Endodermal cell (in vitro differentiated cells): ENCODE measurements at regions not wholly inside any gene's neighbourhood (a gene's known extent, or its start where the extent isn't known, plus 50 kb on each side); places are given as distances from the start of the nearest gene placed in this dataset.

Source experiments
- DNase-seq: peaks from one replicate; pipeline ENCODE4 v3.0.0-alpha.2; 2017
- H3K27ac ChIP-seq: 2 replicates; pipeline ENCODE4 v1.5.1; 2013; ENCODE audit warnings: mild to moderate bottlenecking, low read depth, low read length, moderate library complexity
- H3K27me3 ChIP-seq: 2 replicates; pipeline ENCODE4 v1.6.1; 2013; ENCODE audit warnings: mild to moderate bottlenecking, low read length, moderate library complexity; ENCODE audit not compliant: insufficient read depth, control insufficient read depth, poor library complexity, severe bottlenecking
- H3K36me3 ChIP-seq: 2 replicates; pipeline ENCODE4 v1.7.0; 2013; ENCODE audit warnings: mild to moderate bottlenecking, low read length, moderate library complexity; ENCODE audit not compliant: control insufficient read depth, insufficient read depth
- H3K4me1 ChIP-seq: one replicate; pipeline ENCODE4 v1.7.0; 2013; ENCODE audit warnings: low read length; ENCODE audit not compliant: control insufficient read depth, insufficient read depth
- H3K4me3 ChIP-seq: 2 replicates; pipeline ENCODE4 v1.5.1; 2013; ENCODE audit warnings: mild to moderate bottlenecking, low read length, moderate library complexity
- H3K9ac ChIP-seq: 2 replicates; pipeline ENCODE4 v1.6.1; 2013; ENCODE audit warnings: mild to moderate bottlenecking, low read length, moderate library complexity; ENCODE audit not compliant: poor library complexity, severe bottlenecking; ENCODE audit errors: extremely low read depth
- H3K9me3 ChIP-seq: 2 replicates; pipeline ENCODE4 v1.6.1; 2013; ENCODE audit warnings: mild to moderate bottlenecking, low read length, moderate library complexity; ENCODE audit not compliant: control insufficient read depth
- H3K27ac Mint-ChIP-seq: 2 replicates; pipeline ENCODE4 v1.8.0; 2020; ENCODE audit warnings: mixed read lengths
- H3K27me3 Mint-ChIP-seq: 2 replicates; pipeline ENCODE4 v1.8.0; 2021; ENCODE audit warnings: mild to moderate bottlenecking, mixed read lengths; ENCODE audit not compliant: insufficient read depth
- H3K36me3 Mint-ChIP-seq: 2 replicates; pipeline ENCODE4 v1.8.0; 2020; ENCODE audit warnings: low read depth, mixed read lengths
- H3K4me1 Mint-ChIP-seq: 2 replicates; pipeline ENCODE4 v1.8.0; 2020; ENCODE audit warnings: mixed read lengths
- H3K4me3 Mint-ChIP-seq: 2 replicates; pipeline ENCODE4 v1.8.0; 2020; ENCODE audit warnings: mild to moderate bottlenecking, moderate library complexity, mixed read lengths
- H3K9me3 Mint-ChIP-seq: 2 replicates; pipeline ENCODE4 v1.8.0; 2020; ENCODE audit warnings: mild to moderate bottlenecking, mixed read lengths
- WGBS, 2 experiments: methylation state at CpG; one replicate each; pipeline versions ENCODE4 v1.1.5 to v1.1.7; 2013; ENCODE audit warnings: missing lambda C conversion rate in 2 of 2, mixed read lengths in 1 of 2; ENCODE audit not compliant: insufficient coverage in 1 of 2, insufficient read length in 1 of 2; 5-methylcytosine and 5-hydroxymethylcytosine counted together
- TF ChIP-seq, protein P1 (sequence below): fragments of 200-600 bp; sonication (generic); conservative IDR thresholded peaks from 2 replicates; pipeline ENCODE4 v1.5.0; 2021; ENCODE audit warnings: antibody characterized with exemption, mild to moderate bottlenecking

DNA sequence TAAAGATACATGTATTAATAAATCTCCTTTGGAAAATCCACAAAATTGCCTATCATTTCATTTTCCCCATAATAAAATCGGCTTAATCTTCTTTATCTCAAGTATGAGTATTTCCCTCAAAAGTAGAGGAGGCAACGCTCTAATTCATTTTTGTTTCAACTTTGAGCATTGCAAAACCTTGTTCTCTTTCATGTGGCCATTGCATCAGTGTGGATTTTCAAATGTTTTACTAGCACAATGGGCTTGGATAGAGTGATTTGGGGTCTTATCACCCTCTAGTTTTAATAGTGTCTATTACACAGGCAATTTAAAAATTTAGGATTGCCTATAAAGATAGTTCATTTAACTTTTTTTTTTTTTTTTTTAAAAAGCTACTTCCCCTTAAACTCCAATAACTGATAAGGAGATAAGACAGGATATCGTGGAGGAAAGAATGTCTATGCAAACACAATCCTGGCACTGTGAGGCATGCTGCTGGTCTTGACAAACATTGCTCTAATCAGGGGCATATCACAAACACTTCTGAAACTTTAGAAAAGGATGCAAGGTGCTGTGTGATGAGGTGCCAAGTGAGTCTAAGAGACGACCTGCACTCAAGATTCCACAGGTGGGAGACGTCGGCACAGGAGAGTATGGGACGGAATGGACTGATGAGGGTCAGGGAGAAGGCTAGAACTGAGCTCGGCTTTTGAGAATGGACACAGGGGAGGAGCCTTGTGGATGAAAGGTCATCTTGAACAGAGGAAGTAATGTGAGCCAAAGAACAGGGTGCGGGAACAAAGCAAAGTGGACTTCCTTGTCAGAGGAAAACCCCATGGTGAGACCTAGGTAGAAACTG, 199.7 kb downstream of the IRS2 start:
- H3K9me3 ChIP-seq, result no peaks in the 10 kb centered on the region
- H3K9me3 Mint-ChIP-seq, result no peaks in the 10 kb centered on the region
- whole genome bisulfite sequencing, 2 experiments, result 85 to 93% methylated on average over 8 to 9 of the region's 9 CpGs
- H3K27ac ChIP-seq, result no peak overlapping the region
- no peaks in the 10 kb centered on the region for H3K27me3 Mint-ChIP-seq
- H3K36me3 ChIP-seq, result no peaks in the 10 kb centered on the region
- H3K9ac ChIP-seq, result no peak overlapping the region
- H3K27me3 ChIP-seq, result no peaks in the 10 kb centered on the region
- TF ChIP-seq, protein P1, sequence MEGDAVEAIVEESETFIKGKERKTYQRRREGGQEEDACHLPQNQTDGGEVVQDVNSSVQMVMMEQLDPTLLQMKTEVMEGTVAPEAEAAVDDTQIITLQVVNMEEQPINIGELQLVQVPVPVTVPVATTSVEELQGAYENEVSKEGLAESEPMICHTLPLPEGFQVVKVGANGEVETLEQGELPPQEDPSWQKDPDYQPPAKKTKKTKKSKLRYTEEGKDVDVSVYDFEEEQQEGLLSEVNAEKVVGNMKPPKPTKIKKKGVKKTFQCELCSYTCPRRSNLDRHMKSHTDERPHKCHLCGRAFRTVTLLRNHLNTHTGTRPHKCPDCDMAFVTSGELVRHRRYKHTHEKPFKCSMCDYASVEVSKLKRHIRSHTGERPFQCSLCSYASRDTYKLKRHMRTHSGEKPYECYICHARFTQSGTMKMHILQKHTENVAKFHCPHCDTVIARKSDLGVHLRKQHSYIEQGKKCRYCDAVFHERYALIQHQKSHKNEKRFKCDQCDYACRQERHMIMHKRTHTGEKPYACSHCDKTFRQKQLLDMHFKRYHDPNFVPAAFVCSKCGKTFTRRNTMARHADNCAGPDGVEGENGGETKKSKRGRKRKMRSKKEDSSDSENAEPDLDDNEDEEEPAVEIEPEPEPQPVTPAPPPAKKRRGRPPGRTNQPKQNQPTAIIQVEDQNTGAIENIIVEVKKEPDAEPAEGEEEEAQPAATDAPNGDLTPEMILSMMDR, result no peak
- H3K4me3 ChIP-seq, result no peak overlapping the region
- H3K4me1 Mint-ChIP-seq, result peaks cover 46% of the 10 kb centered on the region
- H3K4me1 ChIP-seq, result peaks cover 12% of the 10 kb centered on the region
- peak overlapping the region; percentile 0 for H3K4me3 Mint-ChIP-seq
- peak overlapping the region; percentile 18 for H3K27ac Mint-ChIP-seq
- H3K36me3 Mint-ChIP-seq, result no peaks in the 10 kb centered on the region
- DNase-seq, result peak; percentile 53

DNA sequence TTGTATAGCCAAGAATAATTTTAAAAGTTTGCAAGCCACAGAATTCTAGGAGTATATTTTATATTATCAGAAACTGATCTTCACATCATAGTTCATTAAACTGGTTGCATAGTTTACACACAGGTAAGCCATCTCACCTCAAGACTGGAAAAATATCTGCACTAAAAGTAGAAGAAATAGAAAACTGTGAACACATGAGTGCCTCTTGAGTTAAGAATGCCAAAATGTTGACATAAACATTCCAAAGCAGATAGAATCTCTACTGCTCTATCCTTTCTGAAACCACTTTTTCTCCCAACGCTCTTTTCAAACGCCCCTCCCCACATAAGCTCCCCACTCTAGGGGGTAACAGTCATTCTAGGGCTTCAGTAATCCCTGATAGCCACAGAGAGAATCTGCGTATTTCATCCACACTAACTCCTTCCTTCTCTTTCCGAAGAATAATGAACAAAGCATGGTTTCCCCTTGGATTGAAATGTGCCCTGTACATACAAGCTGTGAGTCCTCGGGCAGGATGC, 201.5 kb downstream of the IRS2 start:
- Mint-ChIP-seq H3K4me1 (peaks cover 44% of the 10 kb centered on the region), H3K9me3 (no peaks in the 10 kb centered on the region), H3K27ac (peak overlapping the region; percentile 56), H3K36me3 (no peaks in the 10 kb centered on the region), H3K27me3 (no peaks in the 10 kb centered on the region), H3K4me3 (peak overlapping the region; percentile 10)
- peak; percentile 50 for DNase-seq
- WGBS, 2 experiments, result 56 to 76% methylated on average over 5 of the region's 5 CpGs
- Histone ChIP-seq H3K4me1 (peaks cover 12% of the 10 kb centered on the region), H3K9me3 (no peaks in the 10 kb centered on the region), H3K36me3 (no peaks in the 10 kb centered on the region), H3K4me3 (no peak overlapping the region), H3K27ac (no peak overlapping the region), H3K9ac (peak overlapping the region; percentile 21), H3K27me3 (no peaks in the 10 kb centered on the region)
- TF ChIP-seq, protein P1, result peak; percentile 11

GRCh38 chr13:109577191-109577700, 209.1 kb downstream of the IRS2 start:
- Mint-ChIP-seq H3K9me3 (no peaks in the 10 kb centered on the region), H3K4me3 (no peak overlapping the region), H3K36me3 (no peaks in the 10 kb centered on the region), H3K27me3 (no peaks in the 10 kb centered on the region), H3K27ac (no peak overlapping the region), H3K4me1 (peaks cover 20% of the 10 kb centered on the region)
- Histone ChIP-seq H3K27ac (no peak overlapping the region), H3K27me3 (no peaks in the 10 kb centered on the region), H3K9ac (no peak overlapping the region), H3K9me3 (no peaks in the 10 kb centered on the region), H3K4me3 (no peak overlapping the region), H3K4me1 (no peaks in the 10 kb centered on the region), H3K36me3 (no peaks in the 10 kb centered on the region)
- TF ChIP-seq, protein P1, result no peak
- WGBS, 2 experiments, result 93 to 100% methylated on average over 2 of the region's 2 CpGs
- no peak for DNase-seq
